ENCODE measurements at regions not wholly inside any gene's neighbourhood (a gene's known extent, or its start where the extent isn't known, plus 50 kb on each side); places are given as distances from the start of the nearest gene placed in this dataset.
"Not testable (repeated sequence)": the region's sequence is repeated elsewhere in the genome, so short reads cannot be mapped to it uniquely, and the experiment has no call there.

DNA sequence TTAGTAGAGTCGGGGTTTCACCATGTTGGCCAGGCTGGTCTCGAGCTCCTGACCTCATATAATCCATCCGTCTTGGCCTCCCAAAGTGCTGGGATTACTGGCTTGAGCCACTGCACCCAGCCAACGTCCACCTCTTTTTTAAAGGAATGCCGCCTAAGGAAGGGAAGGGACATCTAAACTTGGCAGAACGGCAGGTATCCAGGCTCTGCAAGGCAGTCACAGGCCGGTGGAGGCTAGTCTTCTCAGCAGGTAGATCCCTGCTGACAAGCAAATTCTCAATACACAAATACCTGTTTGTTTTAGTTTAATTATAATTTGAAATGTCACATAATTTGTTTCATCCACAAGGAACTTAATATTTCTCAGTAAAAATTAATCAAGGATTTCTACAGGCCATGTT, 232.0 kb upstream of the HSFY2 start:
- H3K36me3 Mint-ChIP-seq (ENCODE audit: low read depth), result no peaks in the 10 kb centered on the region
- no peak overlapping the region for H3K27ac ChIP-seq (ENCODE audit: low read depth in 1 of 2, low read length in 2 of 2)
- intact Hi-C loops (cut with DNase I, micrococcal nuclease), result no loop called here
- ChIA-PET POLR2A (no interaction called here), CTCF (no interaction called here)
- H3K9me3 ChIP-seq (ENCODE audit: control insufficient read depth in 1 of 2, insufficient read depth in 1 of 2, low read length in 2 of 2), result no peaks in the 10 kb centered on the region
- TF ChIP-seq, protein P1, sequence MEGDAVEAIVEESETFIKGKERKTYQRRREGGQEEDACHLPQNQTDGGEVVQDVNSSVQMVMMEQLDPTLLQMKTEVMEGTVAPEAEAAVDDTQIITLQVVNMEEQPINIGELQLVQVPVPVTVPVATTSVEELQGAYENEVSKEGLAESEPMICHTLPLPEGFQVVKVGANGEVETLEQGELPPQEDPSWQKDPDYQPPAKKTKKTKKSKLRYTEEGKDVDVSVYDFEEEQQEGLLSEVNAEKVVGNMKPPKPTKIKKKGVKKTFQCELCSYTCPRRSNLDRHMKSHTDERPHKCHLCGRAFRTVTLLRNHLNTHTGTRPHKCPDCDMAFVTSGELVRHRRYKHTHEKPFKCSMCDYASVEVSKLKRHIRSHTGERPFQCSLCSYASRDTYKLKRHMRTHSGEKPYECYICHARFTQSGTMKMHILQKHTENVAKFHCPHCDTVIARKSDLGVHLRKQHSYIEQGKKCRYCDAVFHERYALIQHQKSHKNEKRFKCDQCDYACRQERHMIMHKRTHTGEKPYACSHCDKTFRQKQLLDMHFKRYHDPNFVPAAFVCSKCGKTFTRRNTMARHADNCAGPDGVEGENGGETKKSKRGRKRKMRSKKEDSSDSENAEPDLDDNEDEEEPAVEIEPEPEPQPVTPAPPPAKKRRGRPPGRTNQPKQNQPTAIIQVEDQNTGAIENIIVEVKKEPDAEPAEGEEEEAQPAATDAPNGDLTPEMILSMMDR (IDR thresholded peaks at IDR 0.05), result no peak
- H3K4me1 ChIP-seq (ENCODE audit: insufficient read depth, low read length), result no peaks in the 10 kb centered on the region
- no peaks in the 10 kb centered on the region for H3K27me3 Mint-ChIP-seq
- H3K4me1 Mint-ChIP-seq (ENCODE audit: low read depth), result no peaks in the 10 kb centered on the region
- H3K27me3 ChIP-seq (ENCODE audit: control insufficient read depth in 1 of 2, insufficient read depth in 2 of 2, low read length in 2 of 2), result no peaks in the 10 kb centered on the region
- H3K27ac Mint-ChIP-seq, result no peak overlapping the region
- H3K36me3 ChIP-seq (ENCODE audit: insufficient read depth, low read length), result no peaks in the 10 kb centered on the region
- no peak for DNase-seq
- no peak overlapping the region for H3K4me3 ChIP-seq (ENCODE audit: low read length)
- no peak overlapping the region for H3K4me3 Mint-ChIP-seq
- ATAC-seq (ENCODE audit: poor library complexity), result no peak
- peaks cover 3% of the 10 kb centered on the region for H3K9me3 Mint-ChIP-seq

DNA sequence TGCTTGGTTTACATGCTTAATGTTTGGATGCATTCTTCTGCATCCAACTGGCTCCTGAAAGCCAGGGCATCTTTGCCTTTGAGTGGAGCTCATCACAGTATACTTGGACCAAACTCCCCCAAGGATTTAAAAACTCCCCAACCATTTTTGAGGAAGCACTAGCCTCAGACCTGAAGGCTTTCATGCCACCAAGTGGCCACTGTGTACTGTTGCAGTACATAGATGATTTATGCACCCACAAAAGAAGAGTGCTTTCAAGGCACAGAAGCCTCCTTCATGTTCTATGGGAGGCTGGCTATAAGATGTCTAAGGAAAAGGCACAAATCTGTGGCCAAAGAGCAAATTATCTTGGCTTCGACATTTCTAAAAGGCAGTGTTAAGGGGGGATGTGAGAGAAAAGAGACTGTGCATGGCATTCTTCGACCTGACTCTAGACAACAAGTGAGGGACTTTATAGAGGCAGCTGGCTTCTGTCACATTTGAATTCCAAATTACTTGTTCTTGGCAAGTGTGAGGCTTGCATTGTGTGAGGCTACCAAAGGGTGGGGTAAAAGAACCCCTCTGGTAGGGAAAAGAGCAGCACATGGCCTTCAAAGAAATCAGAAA, 224.2 kb upstream of the HSFY2 start:
- H3K36me3 ChIP-seq (ENCODE audit: insufficient read depth, low read length), result no peaks in the 10 kb centered on the region
- H3K27ac ChIP-seq (ENCODE audit: low read depth in 1 of 2, low read length in 2 of 2), result no peak overlapping the region
- no peaks in the 10 kb centered on the region for H3K27me3 ChIP-seq (ENCODE audit: control insufficient read depth in 1 of 2, insufficient read depth in 2 of 2, low read length in 2 of 2)
- Mint-ChIP-seq H3K36me3 (ENCODE audit: low read depth) (no peaks in the 10 kb centered on the region), H3K4me1 (ENCODE audit: low read depth) (peaks cover 4% of the 10 kb centered on the region), H3K9me3 (no peaks in the 10 kb centered on the region), H3K27me3 (no peaks in the 10 kb centered on the region), H3K27ac (no peak overlapping the region), H3K4me3 (no peak overlapping the region)
- ATAC-seq (ENCODE audit: poor library complexity), result no peak
- TF ChIP-seq, protein P1 (IDR thresholded peaks at IDR 0.05), result no peak
- H3K9me3 ChIP-seq (ENCODE audit: control insufficient read depth in 1 of 2, insufficient read depth in 1 of 2, low read length in 2 of 2), result no peaks in the 10 kb centered on the region
- intact Hi-C loops (cut with DNase I, micrococcal nuclease), result loop anchor here in 1 of 2 experiments (10.0 kb wide), 1 partner anchor 63 kb away; no protein-coding TSS in a partner anchor
- H3K4me3 ChIP-seq (ENCODE audit: low read length), result no peak overlapping the region
- ChIA-PET CTCF (no interaction called here), POLR2A (no interaction called here)
- H3K4me1 ChIP-seq (ENCODE audit: insufficient read depth, low read length), result no peaks in the 10 kb centered on the region
- DNase-seq, result no peak

DNA sequence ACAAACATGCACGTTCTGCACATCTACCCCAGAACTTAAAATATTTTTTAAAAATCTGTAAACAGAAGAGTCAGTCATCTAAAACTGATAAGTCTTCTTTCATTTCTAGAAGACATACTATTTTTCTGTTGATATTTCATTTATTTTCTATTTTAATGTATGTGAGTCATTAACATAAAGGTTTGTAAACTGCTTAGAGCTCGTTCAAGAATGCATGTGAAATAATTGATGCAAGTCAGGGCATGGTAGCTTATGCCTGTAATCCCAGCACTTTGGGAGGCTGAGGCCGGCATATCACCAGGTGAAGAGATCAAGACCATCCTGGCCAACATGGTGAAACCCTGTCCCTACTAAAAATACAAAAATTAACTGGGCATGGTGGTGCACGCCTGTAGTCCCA, 219.9 kb upstream of the HSFY2 start:
- H3K4me3 Mint-ChIP-seq, result no peak overlapping the region
- no peak overlapping the region for H3K4me3 ChIP-seq (ENCODE audit: low read length)
- intact Hi-C loops (cut with DNase I, micrococcal nuclease), result loop anchor here in 1 of 2 experiments (10.0 kb wide), 1 partner anchor 59 kb away; no protein-coding TSS in a partner anchor
- ChIA-PET CTCF (no interaction called here), POLR2A (no interaction called here)
- H3K4me1 ChIP-seq (ENCODE audit: insufficient read depth, low read length), result no peaks in the 10 kb centered on the region
- H3K36me3 ChIP-seq (ENCODE audit: insufficient read depth, low read length), result no peaks in the 10 kb centered on the region
- no peak overlapping the region for H3K27ac Mint-ChIP-seq
- no peaks in the 10 kb centered on the region for H3K36me3 Mint-ChIP-seq (ENCODE audit: low read depth)
- TF ChIP-seq, protein P1 (IDR thresholded peaks at IDR 0.05), result no peak
- H3K27ac ChIP-seq (ENCODE audit: low read depth in 1 of 2, low read length in 2 of 2), result no peak overlapping the region
- no peaks in the 10 kb centered on the region for H3K27me3 ChIP-seq (ENCODE audit: control insufficient read depth in 1 of 2, insufficient read depth in 2 of 2, low read length in 2 of 2)
- H3K27me3 Mint-ChIP-seq, result no peaks in the 10 kb centered on the region
- DNase-seq, result no peak
- no peaks in the 10 kb centered on the region for H3K9me3 ChIP-seq (ENCODE audit: control insufficient read depth in 1 of 2, insufficient read depth in 1 of 2, low read length in 2 of 2)
- H3K4me1 Mint-ChIP-seq (ENCODE audit: low read depth), result peaks cover 4% of the 10 kb centered on the region
- no peaks in the 10 kb centered on the region for H3K9me3 Mint-ChIP-seq
- no peak for ATAC-seq (ENCODE audit: poor library complexity)

DNA sequence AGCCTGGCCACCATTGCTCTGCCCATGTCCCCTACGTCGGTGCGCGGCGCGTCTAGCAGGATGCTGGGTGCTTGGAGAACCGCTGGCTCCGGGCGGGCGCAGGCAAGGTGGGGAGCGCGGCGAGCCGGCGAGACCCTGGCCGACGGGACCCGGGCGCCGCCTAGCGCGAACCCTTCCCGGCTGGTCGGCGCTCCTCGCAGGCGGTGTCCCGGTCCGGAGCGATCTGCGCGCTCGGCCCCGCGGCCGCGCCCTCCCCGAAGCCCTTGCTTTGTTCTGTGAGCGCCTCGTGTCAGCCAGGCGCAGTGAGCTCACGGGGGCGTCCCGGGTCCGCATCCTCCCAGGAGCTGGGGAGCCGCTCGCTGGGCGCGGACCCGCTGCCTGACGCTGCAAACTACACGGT, 219.1 kb upstream of the HSFY2 start:
- intact Hi-C loops (cut with DNase I, micrococcal nuclease), result loop anchor here in 1 of 2 experiments (10.0 kb wide), 1 partner anchor 58 kb away; no protein-coding TSS in a partner anchor
- H3K4me3 Mint-ChIP-seq; H3K4me1 ChIP-seq (ENCODE audit: insufficient read depth, low read length); POLR2A ChIA-PET; H3K27ac Mint-ChIP-seq; DNase-seq; H3K4me3 ChIP-seq (ENCODE audit: low read length); H3K27me3 ChIP-seq (ENCODE audit: control insufficient read depth in 1 of 2, insufficient read depth in 2 of 2, low read length in 2 of 2); H3K36me3 ChIP-seq (ENCODE audit: insufficient read depth, low read length); ATAC-seq (ENCODE audit: poor library complexity); H3K9me3 ChIP-seq (ENCODE audit: control insufficient read depth in 1 of 2, insufficient read depth in 1 of 2, low read length in 2 of 2); CTCF ChIA-PET; H3K27me3 Mint-ChIP-seq; H3K36me3 Mint-ChIP-seq (ENCODE audit: low read depth); H3K27ac ChIP-seq (ENCODE audit: low read depth in 1 of 2, low read length in 2 of 2); H3K9me3 Mint-ChIP-seq; H3K4me1 Mint-ChIP-seq (ENCODE audit: low read depth): not testable (repeated sequence)

All from CD4-positive, alpha-beta T cell (primary cell).